NCI-H345 (cell line): ENCODE measurements at regions not wholly inside any gene's neighbourhood (a gene's known extent, or its start where the extent isn't known, plus 50 kb on each side); places are given as distances from the start of the nearest gene placed in this dataset.
"Not testable (repeated sequence)": the region's sequence is repeated elsewhere in the genome, so short reads cannot be mapped to it uniquely, and the experiment has no call there.

Experiments
- DNase-seq: peaks from one replicate; lab custom pipeline; 2025; lab: John Stamatoyannopoulos, UW

- DNase-seq, result no peak
Measured at GRCh38 chr5:72588640-72589039, 81.4 kb upstream of the ZNF366 start.

- no peak for DNase-seq
Measured at GRCh38 chr5:72587661-72588308, 80.6 kb upstream of the ZNF366 start.

- no peak for DNase-seq
Measured at GRCh38 chr5:72586788-72587530, 79.7 kb upstream of the ZNF366 start.

GRCh38 chr5:72584466-72584865 is 77.3 kb upstream of the ZNF366 start:
- DNase-seq, result no peak

DNA sequence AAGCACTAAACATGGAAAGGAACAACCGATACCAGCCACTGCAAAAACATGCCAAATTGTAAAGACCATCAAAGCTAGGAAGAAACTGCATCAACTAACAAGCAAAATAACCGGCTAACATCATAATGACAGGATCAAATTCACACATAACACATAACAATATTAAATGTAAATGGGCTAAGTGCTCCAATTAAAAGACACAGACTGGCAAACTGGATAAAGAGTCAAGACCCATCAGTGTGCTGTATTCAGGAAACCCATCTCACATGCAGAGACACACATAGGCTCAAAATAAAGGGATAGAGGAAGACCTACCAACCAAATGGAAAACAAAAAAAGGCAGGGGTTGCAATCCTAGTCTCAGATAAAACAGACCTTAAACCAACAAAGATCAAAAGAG is 72.1 kb upstream of the ZNF366 start:
- DNase-seq, result not testable (repeated sequence)

DNA sequence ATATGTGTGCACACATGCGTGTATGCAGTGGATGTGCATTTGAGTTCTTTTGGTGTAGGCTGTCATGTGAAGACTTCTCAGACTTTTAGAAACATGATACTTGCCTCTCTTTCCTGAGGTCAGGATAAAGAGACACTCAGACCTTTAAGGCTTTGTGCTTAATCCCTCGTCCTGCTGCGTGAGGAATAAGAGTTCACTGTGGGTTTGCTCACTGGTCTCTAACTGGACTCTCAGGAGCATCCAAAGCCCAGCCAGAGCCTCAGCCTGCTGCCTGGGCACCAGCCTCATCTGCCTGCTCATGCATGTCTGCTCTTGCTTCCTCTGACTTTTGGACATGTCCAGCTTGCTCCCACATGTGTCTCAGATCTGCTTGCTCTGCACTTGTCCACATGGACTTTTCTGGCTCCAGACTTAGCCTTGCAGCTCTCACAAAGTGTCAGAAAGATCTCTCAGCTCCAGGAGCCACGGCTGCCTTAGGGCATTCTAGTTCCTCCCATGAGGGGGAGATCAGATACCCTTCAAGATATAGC is 65.1 kb upstream of the ZNF366 start:
- no peak for DNase-seq

DNA sequence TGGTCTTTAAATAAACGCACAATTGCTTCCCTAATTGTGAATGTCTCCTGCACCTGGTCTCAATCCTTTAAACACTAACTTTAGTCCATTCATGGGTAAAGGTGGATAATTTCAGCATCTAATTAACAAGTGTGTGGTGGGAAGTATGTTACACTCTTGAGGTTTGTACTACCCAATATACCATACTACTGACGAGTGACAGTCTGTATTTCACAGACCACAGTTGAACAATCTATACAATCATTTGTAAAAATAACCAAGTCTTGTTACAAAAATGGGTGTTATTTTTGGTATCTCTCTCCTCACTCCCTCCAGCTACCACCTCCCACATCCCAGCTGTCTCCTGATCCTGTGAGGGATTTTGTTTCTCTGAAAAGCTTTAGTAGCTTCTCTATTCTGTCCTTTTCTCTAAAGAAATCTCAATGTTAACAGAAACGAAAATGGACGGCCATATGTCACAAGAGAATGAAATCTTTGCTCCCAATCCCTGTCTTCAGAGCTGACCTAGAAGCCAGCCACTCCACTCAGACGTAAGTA is 62.3 kb upstream of the ZNF366 start:
- DNase-seq, result no peak

- DNase-seq, result no peak
Measured at GRCh38 chr5:72566746-72567145, 59.5 kb upstream of the ZNF366 start.

DNA sequence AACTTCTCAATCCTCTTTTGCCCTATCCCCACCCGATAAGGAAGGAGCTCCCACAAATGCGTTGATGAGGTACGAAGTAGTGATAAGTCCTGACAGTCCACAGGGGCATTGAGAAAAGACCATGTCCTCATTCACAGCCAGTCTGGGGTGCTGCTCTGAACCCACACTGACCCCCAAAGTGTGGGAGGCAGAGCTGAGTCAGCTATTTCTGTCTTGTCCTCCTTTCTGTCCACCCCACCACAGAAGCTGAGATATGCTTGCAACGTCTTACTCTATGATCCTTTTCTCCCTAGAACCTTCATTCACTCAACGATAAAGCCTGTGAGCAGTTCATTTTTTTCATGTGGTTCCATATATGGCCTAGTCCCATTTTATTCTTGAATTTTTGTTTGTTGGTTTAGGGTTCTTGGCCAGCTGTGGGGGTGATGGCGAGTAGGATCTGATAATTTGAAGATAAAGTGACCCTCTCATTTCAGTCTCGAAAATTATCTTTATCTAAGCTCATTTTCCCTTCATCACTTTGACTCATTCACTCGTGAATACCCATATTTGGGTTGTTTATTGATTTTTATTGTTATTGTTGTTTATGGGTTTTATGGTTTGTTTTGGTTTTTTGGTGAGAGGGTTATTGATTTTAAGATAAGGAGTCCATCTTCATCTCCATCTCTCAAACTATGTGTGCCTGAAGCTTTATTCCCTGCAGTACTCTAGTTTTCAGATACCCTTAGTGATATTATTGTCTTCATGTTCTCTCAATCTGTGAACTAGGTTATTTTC is 58.5 kb upstream of the ZNF366 start:
- DNase-seq, result no peak

DNA sequence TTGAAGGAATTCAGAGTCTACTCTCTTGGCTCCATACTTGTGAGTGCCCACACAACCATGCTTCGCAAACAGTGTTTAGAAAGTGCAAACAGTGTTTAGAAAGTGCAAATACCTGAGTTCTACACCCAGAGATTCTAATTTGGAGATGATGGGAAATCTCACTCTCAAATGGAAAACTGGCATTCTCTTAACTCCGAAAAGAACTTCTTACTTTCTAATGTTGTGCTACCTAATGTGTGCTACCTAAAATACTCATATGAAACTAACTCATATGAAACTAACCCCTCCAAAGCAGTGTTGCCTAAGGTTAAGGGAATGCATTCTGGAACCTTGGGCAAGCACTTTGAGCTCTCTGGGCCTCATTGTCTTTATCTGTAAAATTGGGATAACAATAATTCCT is 55.5 kb upstream of the ZNF366 start:
- DNase-seq, result no peak

DNA sequence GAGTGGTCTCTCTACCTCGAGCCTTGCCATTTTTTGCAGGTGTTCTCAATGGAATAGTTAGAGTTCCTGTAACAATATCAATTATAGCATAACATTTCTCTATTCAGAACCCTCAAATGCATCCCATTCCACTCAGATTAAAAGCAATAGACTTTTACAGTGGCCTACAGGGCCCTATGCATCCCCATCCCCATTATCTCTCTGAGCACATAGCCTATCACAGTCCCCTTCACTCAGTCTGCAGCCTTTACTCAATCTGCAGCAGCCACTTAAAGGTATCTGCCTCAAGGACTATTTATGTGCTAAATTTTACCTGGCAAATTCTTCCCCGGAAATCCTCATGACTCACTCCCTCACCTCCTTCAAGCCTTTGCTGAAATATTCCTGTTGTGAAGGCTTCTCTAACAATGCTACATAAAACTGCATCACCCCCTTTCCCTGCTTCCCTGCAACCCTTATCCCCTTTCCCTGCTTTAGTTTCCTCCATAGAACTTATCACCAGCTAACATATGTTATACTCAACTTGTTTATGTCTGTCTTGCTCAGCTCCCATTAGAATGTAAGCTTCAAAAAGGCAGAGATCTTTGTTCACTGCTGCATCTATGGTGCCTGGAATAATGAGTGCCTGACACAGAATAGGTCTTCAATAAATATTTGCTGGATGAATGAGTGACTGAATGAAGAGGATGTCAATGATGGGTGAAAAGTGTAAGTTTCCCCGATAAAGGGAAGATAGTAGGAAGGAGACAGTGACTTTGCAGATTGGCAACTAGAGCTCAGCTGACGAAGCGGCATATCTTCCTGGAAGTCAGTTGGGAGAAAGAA is 54.1 kb upstream of the ZNF366 start:
- no peak for DNase-seq

DNA sequence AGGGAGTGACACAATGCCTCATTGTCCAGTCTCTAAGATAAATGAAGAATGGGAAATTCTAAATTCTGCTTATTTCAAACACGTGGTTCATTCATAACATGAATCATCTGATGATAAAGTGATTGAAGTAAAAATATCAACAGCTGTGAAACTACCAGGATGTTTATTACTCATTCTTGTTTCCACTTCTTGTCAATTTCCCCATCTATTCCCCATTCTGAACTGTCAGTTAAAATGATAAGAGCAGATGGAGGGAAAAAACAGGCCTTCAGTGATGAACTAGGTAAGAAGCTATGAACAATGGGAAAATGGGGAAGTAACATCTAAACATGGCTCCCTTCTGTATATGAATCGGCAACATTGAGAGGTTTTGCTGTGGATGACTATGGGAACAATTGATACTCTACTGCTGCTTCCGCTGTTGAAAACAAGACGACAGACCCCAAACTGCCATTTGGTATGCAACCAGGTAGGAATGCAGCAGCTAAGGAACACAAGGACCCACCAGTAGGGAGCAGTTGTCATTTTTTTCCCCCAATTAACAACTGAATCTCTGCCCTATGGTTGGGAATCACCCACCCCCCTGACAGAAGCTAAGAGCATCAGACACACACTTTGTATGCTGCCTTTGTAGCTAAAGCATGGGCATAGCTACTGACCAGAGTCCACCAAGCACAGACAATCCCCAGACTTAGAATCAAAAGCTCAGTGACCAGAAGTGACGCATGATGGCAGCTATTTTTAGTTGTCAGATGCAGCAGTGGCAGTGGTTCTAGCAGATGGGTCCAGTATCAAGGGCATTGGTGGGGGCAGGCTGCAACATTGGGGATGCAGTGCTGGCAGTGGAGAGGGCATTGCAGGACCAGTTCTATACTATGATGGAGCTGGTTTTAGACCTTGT is 52.9 kb upstream of the ZNF366 start:
- no peak for DNase-seq

GRCh38 chr5:72558383-72558782 is 51.2 kb upstream of the ZNF366 start:
- DNase-seq, result no peak

DNA sequence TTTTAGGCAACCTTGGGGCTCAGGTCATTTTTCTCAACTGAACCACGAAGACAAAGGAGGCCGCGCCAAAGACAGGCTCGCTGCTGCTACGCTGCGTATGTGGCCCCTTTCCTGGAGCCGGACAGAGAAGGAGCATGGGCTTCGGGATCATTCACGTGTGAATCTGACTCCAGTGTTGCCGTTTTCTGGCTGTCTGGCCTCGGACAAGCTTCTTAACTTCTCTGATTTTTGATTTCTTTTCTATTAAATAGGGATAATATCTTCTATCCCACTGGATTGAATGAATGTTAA is 50.8 kb upstream of the ZNF366 start:
- DNase-seq, result no peak

DNA sequence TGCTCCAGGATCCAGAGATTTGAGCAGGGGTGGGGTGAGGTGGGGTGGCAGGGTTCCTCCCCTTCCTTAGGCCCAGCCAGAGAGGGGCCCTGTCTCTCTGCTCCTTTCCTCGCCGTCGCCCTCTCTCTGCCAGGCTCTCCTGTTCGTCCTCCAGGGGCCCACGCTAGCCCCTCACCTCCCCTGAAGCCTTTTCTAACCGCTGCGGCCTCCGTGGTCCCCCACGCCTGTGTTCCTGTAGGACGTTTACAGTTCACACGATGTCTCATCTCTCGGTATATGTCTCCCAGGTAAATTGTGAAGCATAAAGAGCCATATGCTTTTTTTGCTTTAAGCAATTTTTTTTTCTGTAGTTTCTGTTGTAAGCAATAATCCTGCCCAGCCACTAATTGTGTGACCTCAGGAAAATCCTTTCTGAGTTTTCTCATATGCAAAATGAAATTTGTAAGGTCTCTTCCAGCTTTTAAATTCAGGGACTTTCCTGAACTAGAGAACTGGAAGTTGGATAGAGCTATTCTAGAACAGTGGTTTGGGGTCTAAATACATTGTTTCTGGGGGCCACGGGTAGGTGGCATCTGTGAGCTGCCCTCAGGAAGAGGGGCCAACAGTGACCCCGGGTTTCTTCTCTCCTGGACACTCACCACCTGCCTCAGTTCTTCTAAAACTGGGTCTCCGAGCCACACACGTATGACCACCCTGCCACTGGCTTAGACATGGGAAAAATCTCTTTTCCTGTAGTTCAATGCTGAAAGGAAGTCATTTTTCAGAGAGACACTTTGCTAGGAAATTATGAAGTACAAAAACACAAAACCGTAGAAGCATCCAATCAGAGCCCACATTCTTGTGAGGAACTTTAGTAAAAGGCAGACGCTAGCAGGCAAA is 50.2 kb upstream of the ZNF366 start:
- DNase-seq, result no peak
